HEK293T (cell line): ENCODE measurements at regions not wholly inside any gene's neighbourhood (a gene's known extent, or its start where the extent isn't known, plus 50 kb on each side); places are given as distances from the start of the nearest gene placed in this dataset.

Source experiments
- ARNT ChIP-seq: fragments of 450-650 bp; IDR thresholded peaks from 2 replicates; pipeline ENCODE4 v1.6.1; 2017; ENCODE audit warnings: mild to moderate bottlenecking
- BHLHE40 ChIP-seq: fragments of 450-650 bp; IDR thresholded peaks from 2 replicates; pipeline ENCODE4 v1.6.1; 2016; ENCODE audit warnings: mild to moderate bottlenecking, moderate library complexity, borderline replicate concordance
- CTBP1 ChIP-seq: fragments of 450-650 bp; IDR thresholded peaks from 2 replicates; pipeline ENCODE4 v1.6.1; 2016; ENCODE audit warnings: borderline replicate concordance
- ELF4 ChIP-seq: fragments of 450-650 bp; IDR thresholded peaks from 2 replicates; pipeline ENCODE4 v1.6.1; 2017; ENCODE audit warnings: antibody characterized with exemption
- FOXK2 ChIP-seq: fragments of 450-650 bp; IDR thresholded peaks from 2 replicates; pipeline ENCODE4 v1.6.1; 2016; ENCODE audit warnings: mild to moderate bottlenecking
- FOXM1 ChIP-seq: fragments of 450-650 bp; IDR thresholded peaks from 2 replicates; pipeline ENCODE4 v1.6.1; 2017; ENCODE audit warnings: mild to moderate bottlenecking, borderline replicate concordance
- HDGF ChIP-seq: fragments of 450-650 bp; IDR thresholded peaks from 2 replicates; pipeline ENCODE4 v1.6.1; 2017; ENCODE audit warnings: antibody characterized with exemption, borderline replicate concordance
- L3MBTL2 ChIP-seq: fragments of 450-650 bp; conservative IDR thresholded peaks from 2 replicates; pipeline ENCODE4 v1.6.1; 2016; ENCODE audit warnings: mild to moderate bottlenecking
- LEF1 ChIP-seq: fragments of 450-650 bp; IDR thresholded peaks from 2 replicates; pipeline ENCODE4 v1.6.1; 2017; ENCODE audit warnings: mild to moderate bottlenecking, borderline replicate concordance
- NFRKB ChIP-seq: fragments of 450-650 bp; IDR thresholded peaks from 2 replicates; pipeline ENCODE4 v1.6.1; 2016; ENCODE audit warnings: mild to moderate bottlenecking, moderate library complexity
- SP1 ChIP-seq: fragments of 450-650 bp; IDR thresholded peaks from 2 replicates; pipeline ENCODE4 v1.6.1; 2017
- SUZ12 ChIP-seq: fragments of 450-650 bp; IDR thresholded peaks from 2 replicates; pipeline ENCODE4 v1.6.1; 2016; ENCODE audit warnings: mild to moderate bottlenecking
- ZNF384 ChIP-seq: fragments of 450-650 bp; IDR thresholded peaks from 2 replicates; pipeline ENCODE4 v1.6.1; 2016

GRCh38 chr2:88828397-88829137 is 137.1 kb downstream of the RPIA start:
- TF ChIP-seq ZNF384 = no peak
- TF ChIP-seq SP1 = no peak
- no peak for TF ChIP-seq ARNT
- TF ChIP-seq BHLHE40 = no peak
- TF ChIP-seq NFRKB = no peak
- TF ChIP-seq L3MBTL2 = no peak
- no peak for TF ChIP-seq SUZ12
- TF ChIP-seq HDGF = no peak
- TF ChIP-seq ELF4 = no peak
- no peak for TF ChIP-seq FOXM1
- TF ChIP-seq CTBP1 = no peak
- TF ChIP-seq FOXK2 = no peak
- no peak for TF ChIP-seq LEF1
